ENCODE measurements at regions not wholly inside any gene's neighbourhood (a gene's known extent, or its start where the extent isn't known, plus 50 kb on each side); places are given as distances from the start of the nearest gene placed in this dataset.

- Histone ChIP-seq H3K27ac (no peak overlapping the region), H3K36me3 (no peaks in the 10 kb centered on the region), H3K4me1 (no peaks in the 10 kb centered on the region), H3K27me3 (no peaks in the 10 kb centered on the region), H3K9me3 (no peaks in the 10 kb centered on the region), H3K4me3 (no peak overlapping the region)
- TF ChIP-seq CTCF (IDR thresholded peaks at IDR 0.05) = no peak
- WGBS, 2 donors = 93% methylated on average over 2 of the region's 2 CpGs
- DNase-seq (no peak), ATAC-seq (no peak)
- intact Hi-C loops (cut with DNase I) = no loop called here
Measured at GRCh38 chr3:150054635-150055034, 83.9 kb upstream of the PFN2 start.

- no peak for ATAC-seq
- H3K4me1 ChIP-seq = no peaks in the 10 kb centered on the region
- H3K27me3 ChIP-seq = peaks cover 0 to 5% (median 0%) of the 10 kb centered on the region in 7 donors
- intact Hi-C loops (cut with DNase I) = no loop called here
- no peaks in the 10 kb centered on the region for H3K36me3 ChIP-seq
- H3K27ac ChIP-seq = no peak overlapping the region
- WGBS, 2 donors = 85 to 90% methylated on average over 25 of the region's 25 CpGs
- TF ChIP-seq CTCF (IDR thresholded peaks at IDR 0.05) = no peak
- DNase-seq = no peak
- H3K9me3 ChIP-seq = peaks cover 0 to under 1% (median 0%) of the 10 kb centered on the region in 11 donors
- H3K4me3 ChIP-seq = no peak overlapping the region
Measured at GRCh38 chr3:150050510-150050909, 79.8 kb upstream of the PFN2 start.

GRCh38 chr3:150049317-150049716, 78.6 kb upstream of the PFN2 start:
- ATAC-seq (no peak), DNase-seq (no peak)
- no peaks in the 10 kb centered on the region for H3K4me1 ChIP-seq
- intact Hi-C loops (cut with DNase I) = no loop called here
- no peak overlapping the region for H3K27ac ChIP-seq
- H3K36me3 ChIP-seq = no peaks in the 10 kb centered on the region
- no peak overlapping the region for H3K4me3 ChIP-seq
- H3K27me3 ChIP-seq = peaks cover 0 to 5% (median 0%) of the 10 kb centered on the region in 7 donors
- 87 to 90% methylated on average over 1 of the region's 1 CpG for WGBS, 2 donors
- peaks cover 0 to 5% (median 0%) of the 10 kb centered on the region in 11 donors for H3K9me3 ChIP-seq
- TF ChIP-seq CTCF (IDR thresholded peaks at IDR 0.05) = no peak

- DNase-seq = no peak
- no peak for TF ChIP-seq CTCF (IDR thresholded peaks at IDR 0.05)
- Histone ChIP-seq H3K4me3 (no peak overlapping the region), H3K9me3 (peaks cover 0 to 33% (median 19%) of the 10 kb centered on the region in 11 donors), H3K27me3 (no peaks in the 10 kb centered on the region), H3K36me3 (no peaks in the 10 kb centered on the region), H3K4me1 (no peaks in the 10 kb centered on the region), H3K27ac (no peak overlapping the region)
- ATAC-seq = no peak
- 93 to 95% methylated on average over 3 of the region's 3 CpGs for WGBS, 2 donors
- intact Hi-C loops (cut with DNase I) = no loop called here
Measured at GRCh38 chr3:150041877-150042276, 71.2 kb upstream of the PFN2 start.
